ENCODE measurements at regions not wholly inside any gene's neighbourhood (a gene's known extent, or its start where the extent isn't known, plus 50 kb on each side); places are given as distances from the start of the nearest gene placed in this dataset.

DNA sequence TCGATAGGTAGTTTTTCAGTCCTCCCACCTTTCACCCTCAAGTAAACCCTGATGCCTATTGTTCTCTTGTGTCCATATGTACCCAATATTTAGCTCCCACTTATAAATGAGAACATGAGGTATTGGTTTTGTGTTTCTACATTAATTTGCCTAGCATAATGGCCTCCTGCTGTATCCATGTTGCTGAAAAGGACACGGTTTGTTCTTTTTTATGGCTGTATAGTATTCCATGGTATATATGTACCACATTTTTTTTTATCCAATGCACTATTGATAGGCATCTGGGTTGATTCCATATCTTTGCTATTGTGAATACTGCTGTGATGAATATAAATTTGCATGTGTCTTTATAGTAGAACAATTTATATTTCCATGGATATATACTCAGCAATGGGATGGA lies 199.2 kb downstream of the RAB28 start:
- TF ChIP-seq, protein P1, sequence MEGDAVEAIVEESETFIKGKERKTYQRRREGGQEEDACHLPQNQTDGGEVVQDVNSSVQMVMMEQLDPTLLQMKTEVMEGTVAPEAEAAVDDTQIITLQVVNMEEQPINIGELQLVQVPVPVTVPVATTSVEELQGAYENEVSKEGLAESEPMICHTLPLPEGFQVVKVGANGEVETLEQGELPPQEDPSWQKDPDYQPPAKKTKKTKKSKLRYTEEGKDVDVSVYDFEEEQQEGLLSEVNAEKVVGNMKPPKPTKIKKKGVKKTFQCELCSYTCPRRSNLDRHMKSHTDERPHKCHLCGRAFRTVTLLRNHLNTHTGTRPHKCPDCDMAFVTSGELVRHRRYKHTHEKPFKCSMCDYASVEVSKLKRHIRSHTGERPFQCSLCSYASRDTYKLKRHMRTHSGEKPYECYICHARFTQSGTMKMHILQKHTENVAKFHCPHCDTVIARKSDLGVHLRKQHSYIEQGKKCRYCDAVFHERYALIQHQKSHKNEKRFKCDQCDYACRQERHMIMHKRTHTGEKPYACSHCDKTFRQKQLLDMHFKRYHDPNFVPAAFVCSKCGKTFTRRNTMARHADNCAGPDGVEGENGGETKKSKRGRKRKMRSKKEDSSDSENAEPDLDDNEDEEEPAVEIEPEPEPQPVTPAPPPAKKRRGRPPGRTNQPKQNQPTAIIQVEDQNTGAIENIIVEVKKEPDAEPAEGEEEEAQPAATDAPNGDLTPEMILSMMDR (IDR thresholded peaks at IDR 0.05): no peak
- TF ChIP-seq, protein P2, sequence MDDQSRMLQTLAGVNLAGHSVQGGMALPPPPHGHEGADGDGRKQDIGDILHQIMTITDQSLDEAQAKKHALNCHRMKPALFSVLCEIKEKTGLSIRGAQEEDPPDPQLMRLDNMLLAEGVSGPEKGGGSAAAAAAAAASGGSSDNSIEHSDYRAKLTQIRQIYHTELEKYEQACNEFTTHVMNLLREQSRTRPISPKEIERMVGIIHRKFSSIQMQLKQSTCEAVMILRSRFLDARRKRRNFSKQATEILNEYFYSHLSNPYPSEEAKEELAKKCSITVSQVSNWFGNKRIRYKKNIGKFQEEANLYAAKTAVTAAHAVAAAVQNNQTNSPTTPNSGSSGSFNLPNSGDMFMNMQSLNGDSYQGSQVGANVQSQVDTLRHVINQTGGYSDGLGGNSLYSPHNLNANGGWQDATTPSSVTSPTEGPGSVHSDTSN (IDR thresholded peaks at IDR 0.05): no peak
- TF ChIP-seq EP300 (IDR thresholded peaks at IDR 0.05): no peak
- TF ChIP-seq POLR2A (IDR thresholded peaks at IDR 0.05; ENCODE audit: low read length): no peak
- TF ChIP-seq, protein P3, sequence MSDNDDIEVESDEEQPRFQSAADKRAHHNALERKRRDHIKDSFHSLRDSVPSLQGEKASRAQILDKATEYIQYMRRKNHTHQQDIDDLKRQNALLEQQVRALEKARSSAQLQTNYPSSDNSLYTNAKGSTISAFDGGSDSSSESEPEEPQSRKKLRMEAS (IDR thresholded peaks at IDR 0.05): no peak
- no peak for TF ChIP-seq PHF8 (IDR thresholded peaks at IDR 0.05; ENCODE audit: borderline replicate concordance, low read depth)
- no peak for TF ChIP-seq NPAS2 (CRISPR knock-in tag; IDR thresholded peaks at IDR 0.05; ENCODE audit: borderline replicate concordance)
- TF ChIP-seq, protein P4, sequence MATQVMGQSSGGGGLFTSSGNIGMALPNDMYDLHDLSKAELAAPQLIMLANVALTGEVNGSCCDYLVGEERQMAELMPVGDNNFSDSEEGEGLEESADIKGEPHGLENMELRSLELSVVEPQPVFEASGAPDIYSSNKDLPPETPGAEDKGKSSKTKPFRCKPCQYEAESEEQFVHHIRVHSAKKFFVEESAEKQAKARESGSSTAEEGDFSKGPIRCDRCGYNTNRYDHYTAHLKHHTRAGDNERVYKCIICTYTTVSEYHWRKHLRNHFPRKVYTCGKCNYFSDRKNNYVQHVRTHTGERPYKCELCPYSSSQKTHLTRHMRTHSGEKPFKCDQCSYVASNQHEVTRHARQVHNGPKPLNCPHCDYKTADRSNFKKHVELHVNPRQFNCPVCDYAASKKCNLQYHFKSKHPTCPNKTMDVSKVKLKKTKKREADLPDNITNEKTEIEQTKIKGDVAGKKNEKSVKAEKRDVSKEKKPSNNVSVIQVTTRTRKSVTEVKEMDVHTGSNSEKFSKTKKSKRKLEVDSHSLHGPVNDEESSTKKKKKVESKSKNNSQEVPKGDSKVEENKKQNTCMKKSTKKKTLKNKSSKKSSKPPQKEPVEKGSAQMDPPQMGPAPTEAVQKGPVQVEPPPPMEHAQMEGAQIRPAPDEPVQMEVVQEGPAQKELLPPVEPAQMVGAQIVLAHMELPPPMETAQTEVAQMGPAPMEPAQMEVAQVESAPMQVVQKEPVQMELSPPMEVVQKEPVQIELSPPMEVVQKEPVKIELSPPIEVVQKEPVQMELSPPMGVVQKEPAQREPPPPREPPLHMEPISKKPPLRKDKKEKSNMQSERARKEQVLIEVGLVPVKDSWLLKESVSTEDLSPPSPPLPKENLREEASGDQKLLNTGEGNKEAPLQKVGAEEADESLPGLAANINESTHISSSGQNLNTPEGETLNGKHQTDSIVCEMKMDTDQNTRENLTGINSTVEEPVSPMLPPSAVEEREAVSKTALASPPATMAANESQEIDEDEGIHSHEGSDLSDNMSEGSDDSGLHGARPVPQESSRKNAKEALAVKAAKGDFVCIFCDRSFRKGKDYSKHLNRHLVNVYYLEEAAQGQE (IDR thresholded peaks at IDR 0.05): no peak
